ENCODE measurements at regions not wholly inside any gene's neighbourhood (a gene's known extent, or its start where the extent isn't known, plus 50 kb on each side); places are given as distances from the start of the nearest gene placed in this dataset.
A peak's percentile ranks its signal among the peaks of the same experiment; 100 is the strongest.

GRCh38 chr3:8237893-8238292, 263.7 kb upstream of the LMCD1 start:
- no peaks in the 10 kb centered on the region for H3K27me3 ChIP-seq
- no peak for TF ChIP-seq CTCF (IDR thresholded peaks at IDR 0.05; ENCODE audit: low read depth, low read length)
- H3K9me3 ChIP-seq: no peaks in the 10 kb centered on the region
- H3K4me1 ChIP-seq: no peaks in the 10 kb centered on the region
- no peak overlapping the region for H3K4me3 ChIP-seq (ENCODE audit: low read depth, low read length)
- H3K36me3 ChIP-seq: no peaks in the 10 kb centered on the region
- no peak for DNase-seq

GRCh38 chr3:8238432-8238831, 263.2 kb upstream of the LMCD1 start:
- TF ChIP-seq CTCF (IDR thresholded peaks at IDR 0.05; ENCODE audit: low read depth, low read length): no peak
- H3K4me1 ChIP-seq: no peaks in the 10 kb centered on the region
- no peaks in the 10 kb centered on the region for H3K27me3 ChIP-seq
- H3K4me3 ChIP-seq (ENCODE audit: low read depth, low read length): no peak overlapping the region
- no peak for DNase-seq
- H3K36me3 ChIP-seq: no peaks in the 10 kb centered on the region
- no peaks in the 10 kb centered on the region for H3K9me3 ChIP-seq

- TF ChIP-seq CTCF (IDR thresholded peaks at IDR 0.05; ENCODE audit: low read depth, low read length): no peak
- no peak for DNase-seq
- Histone ChIP-seq H3K4me1 (no peaks in the 10 kb centered on the region), H3K27me3 (no peaks in the 10 kb centered on the region), H3K36me3 (no peaks in the 10 kb centered on the region), H3K4me3 (ENCODE audit: low read depth, low read length) (no peak overlapping the region), H3K9me3 (no peaks in the 10 kb centered on the region)
Measured at GRCh38 chr3:8239095-8239494, 262.5 kb upstream of the LMCD1 start.

- peak; percentile 79 for TF ChIP-seq CTCF (IDR thresholded peaks at IDR 0.05; ENCODE audit: low read depth, low read length)
- peak; percentile 44 for DNase-seq
- Histone ChIP-seq H3K4me1 (no peaks in the 10 kb centered on the region), H3K36me3 (no peaks in the 10 kb centered on the region), H3K27me3 (no peaks in the 10 kb centered on the region), H3K9me3 (no peaks in the 10 kb centered on the region), H3K4me3 (ENCODE audit: low read depth, low read length) (no peak overlapping the region)
Measured at GRCh38 chr3:8239718-8240695, 261.6 kb upstream of the LMCD1 start.

GRCh38 chr3:8246070-8246469, 255.6 kb upstream of the LMCD1 start:
- H3K4me3 ChIP-seq (ENCODE audit: low read depth, low read length): no peak overlapping the region
- H3K27me3 ChIP-seq: no peaks in the 10 kb centered on the region
- H3K9me3 ChIP-seq: no peaks in the 10 kb centered on the region
- no peaks in the 10 kb centered on the region for H3K4me1 ChIP-seq
- DNase-seq: no peak
- TF ChIP-seq CTCF (IDR thresholded peaks at IDR 0.05; ENCODE audit: low read depth, low read length): no peak
- no peaks in the 10 kb centered on the region for H3K36me3 ChIP-seq

- no peak for TF ChIP-seq CTCF (IDR thresholded peaks at IDR 0.05; ENCODE audit: low read depth, low read length)
- Histone ChIP-seq H3K4me1 (no peaks in the 10 kb centered on the region), H3K27me3 (no peaks in the 10 kb centered on the region), H3K9me3 (no peaks in the 10 kb centered on the region), H3K4me3 (ENCODE audit: low read depth, low read length) (no peak overlapping the region), H3K36me3 (no peaks in the 10 kb centered on the region)
- DNase-seq: no peak
Measured at GRCh38 chr3:8253201-8253600, 248.4 kb upstream of the LMCD1 start.
